ENCODE measurements at regions not wholly inside any gene's neighbourhood (a gene's known extent, or its start where the extent isn't known, plus 50 kb on each side); places are given as distances from the start of the nearest gene placed in this dataset.

- no peak for TF ChIP-seq CTCF (IDR thresholded peaks at IDR 0.05; ENCODE audit: unreplicated experiment)
- CTCF ChIA-PET: interaction anchor here (0.6 kb wide), 1 partner anchor 48 kb away, joined by 3 read pairs; no protein-coding TSS in a partner anchor
- Mint-ChIP-seq H3K4me1 (ENCODE audit: insufficient read depth, unreplicated experiment) (no peaks in the 10 kb centered on the region), H3K36me3 (ENCODE audit: insufficient read depth, unreplicated experiment) (no peaks in the 10 kb centered on the region), H3K27ac (ENCODE audit: low read depth, unreplicated experiment) (no peak overlapping the region), H3K9me3 (ENCODE audit: unreplicated experiment) (no peaks in the 10 kb centered on the region), H3K4me3 (ENCODE audit: unreplicated experiment) (no peak overlapping the region), H3K27me3 (ENCODE audit: insufficient read depth, unreplicated experiment) (no peaks in the 10 kb centered on the region)
- no TSS peak for BruUV-seq (replicated peaks)
- intact Hi-C loops (cut with micrococcal nuclease): no loop called here
- no peak for DNase-seq (ENCODE audit: unreplicated experiment)
- POLR2A ChIA-PET: interaction anchor here (0.6 kb wide), 1 partner anchor 640 kb away, joined by 3 read pairs; no protein-coding TSS in a partner anchor
These were observed 302.6 kb downstream of the NUP35 start for GRCh38 chr2:183426825-183427224.

- BruUV-seq (replicated peaks): no TSS peak
- intact Hi-C loops (cut with micrococcal nuclease): no loop called here
These were observed 303.3 kb downstream of the NUP35 start for GRCh38 chr2:183427558-183427957.

GRCh38 chr2:183428881-183429280 lies 304.6 kb downstream of the NUP35 start:
- intact Hi-C loops (cut with micrococcal nuclease): no loop called here
- Mint-ChIP-seq H3K4me3 (ENCODE audit: unreplicated experiment) (no peak overlapping the region), H3K27ac (ENCODE audit: low read depth, unreplicated experiment) (no peak overlapping the region), H3K9me3 (ENCODE audit: unreplicated experiment) (no peaks in the 10 kb centered on the region), H3K36me3 (ENCODE audit: insufficient read depth, unreplicated experiment) (no peaks in the 10 kb centered on the region), H3K4me1 (ENCODE audit: insufficient read depth, unreplicated experiment) (no peaks in the 10 kb centered on the region), H3K27me3 (ENCODE audit: insufficient read depth, unreplicated experiment) (no peaks in the 10 kb centered on the region)
- TF ChIP-seq CTCF (IDR thresholded peaks at IDR 0.05; ENCODE audit: unreplicated experiment): no peak
- ChIA-PET POLR2A (no interaction called here), CTCF (no interaction called here)
- BruUV-seq (replicated peaks): no TSS peak
- no peak for DNase-seq (ENCODE audit: unreplicated experiment)

More at GRCh38 chr2:183427558-183427957, 303.3 kb downstream of the NUP35 start:
- Mint-ChIP-seq H3K27me3 (ENCODE audit: insufficient read depth, unreplicated experiment) (no peaks in the 10 kb centered on the region), H3K27ac (ENCODE audit: low read depth, unreplicated experiment) (no peak overlapping the region), H3K9me3 (ENCODE audit: unreplicated experiment) (no peaks in the 10 kb centered on the region), H3K4me3 (ENCODE audit: unreplicated experiment) (no peak overlapping the region), H3K36me3 (ENCODE audit: insufficient read depth, unreplicated experiment) (no peaks in the 10 kb centered on the region), H3K4me1 (ENCODE audit: insufficient read depth, unreplicated experiment) (no peaks in the 10 kb centered on the region)
- POLR2A ChIA-PET: no interaction called here
- no peak for TF ChIP-seq CTCF (IDR thresholded peaks at IDR 0.05; ENCODE audit: unreplicated experiment)
- CTCF ChIA-PET: no interaction called here
- DNase-seq (ENCODE audit: unreplicated experiment): no peak

GRCh38 chr2:183438541-183438940 lies 314.3 kb downstream of the NUP35 start:
- CTCF ChIA-PET: interaction anchor here (0.6 to 1.0 kb wide), 2 partner anchors 18 to 20 kb away, joined by 3 read pairs; no protein-coding TSS in a partner anchor
- no peaks in the 10 kb centered on the region for H3K9me3 Mint-ChIP-seq (ENCODE audit: unreplicated experiment)
- no peaks in the 10 kb centered on the region for H3K27me3 Mint-ChIP-seq (ENCODE audit: insufficient read depth, unreplicated experiment)
- POLR2A ChIA-PET: no interaction called here
- intact Hi-C loops (cut with micrococcal nuclease): no loop called here
- no peak overlapping the region for H3K4me3 Mint-ChIP-seq (ENCODE audit: unreplicated experiment)
- H3K27ac Mint-ChIP-seq (ENCODE audit: low read depth, unreplicated experiment): no peak overlapping the region
- DNase-seq (ENCODE audit: unreplicated experiment): no peak
- no TSS peak for BruUV-seq (replicated peaks)
- TF ChIP-seq CTCF (IDR thresholded peaks at IDR 0.05; ENCODE audit: unreplicated experiment): no peak
- no peaks in the 10 kb centered on the region for H3K4me1 Mint-ChIP-seq (ENCODE audit: insufficient read depth, unreplicated experiment)
- no peaks in the 10 kb centered on the region for H3K36me3 Mint-ChIP-seq (ENCODE audit: insufficient read depth, unreplicated experiment)

All from MCF 10A (cell line).